HepG2 (cell line): ENCODE measurements at regions not wholly inside any gene's neighbourhood (a gene's known extent, or its start where the extent isn't known, plus 50 kb on each side); places are given as distances from the start of the nearest gene placed in this dataset.

ENCODE experiments used
- ATAC-seq: fragments of 200-7000 bp; cut with Tn5 transposase; 3 replicates; pipeline ENCODE4 v1.9.1; 2020; ENCODE audit warnings: mild to moderate bottlenecking, moderate library complexity
- BruUV-seq: library from RNA; stranded (reverse); fragments of 400-500 nt; replicated peaks from 2 replicates; lab custom pipeline; 2021; lab: Mats Ljungman, UMichigan
- CTCF ChIA-PET: fragments of 300-600 bp; formaldehyde crosslinking; extraction: SDS; loops from one replicate; lab custom pipeline; 2021; ENCODE audit warnings: low total read pairs, inconsistent platforms, low intra/inter-chr PET ratio; lab: Yijun Ruan, JAX
- POLR2A ChIA-PET: fragments of 350-600 bp; sonication (Branson Sonifier 250); formaldehyde crosslinking; loops from one replicate; lab custom pipeline; 2020; ENCODE audit warnings: antibody characterized with exemption, inconsistent platforms; lab: Yijun Ruan, JAX
- DNase-seq: peaks from one replicate; pipeline ENCODE4 v3.0.0-alpha.2; 2015; ENCODE audit warnings: low spot score
- FAIRE-seq: peaks from 3 replicates; lab custom pipeline; 2011; peaks lifted over from hg19 to GRCh38; lab: Jason Lieb, UNC
- H2AFZ ChIP-seq: one replicate; pipeline ENCODE4 v1.6.1; 2011; ENCODE audit warnings: low read length, inconsistent platforms
- H3K27ac ChIP-seq: fragments of 300-600 bp; 3 replicates; pipeline ENCODE4 v1.8.0; 2011; ENCODE audit warnings: mixed run types, mild to moderate bottlenecking, mixed read lengths, low read length, inconsistent platforms; ENCODE audit not compliant: insufficient read depth; ENCODE audit errors: extremely low read length
- H3K27me3 ChIP-seq, 2 experiments: fragments of 200-600 bp in 1 of 2; 2 replicates in 1 of 2; 3 replicates in 1 of 2; pipeline versions ENCODE4 v1.6.0 to v1.8.0; 2011; ENCODE audit warnings: low read length in 2 of 2, mild to moderate bottlenecking in 2 of 2, moderate library complexity in 2 of 2, inconsistent platforms in 1 of 2; ENCODE audit not compliant: insufficient read depth in 2 of 2, control insufficient read depth in 1 of 2
- H3K36me3 ChIP-seq, 2 experiments: fragments of 200-600 bp in 1 of 2; replicated peaks in 1 of 2; 2 replicates in 1 of 2; 3 replicates in 1 of 2; pipeline versions ENCODE4 v1.5.1 to v1.8.0; 2011; ENCODE audit warnings: low read length in 2 of 2, inconsistent platforms in 1 of 2; ENCODE audit not compliant: insufficient read depth in 2 of 2, control insufficient read depth in 1 of 2
- H3K4me1 ChIP-seq: 2 replicates; pipeline ENCODE4 v1.5.1; 2012; ENCODE audit warnings: low read length, inconsistent platforms; ENCODE audit not compliant: insufficient read depth
- H3K4me2 ChIP-seq: 2 replicates; pipeline ENCODE4 v1.6.0; 2011; ENCODE audit warnings: low read depth, low read length, inconsistent platforms
- H3K4me3 ChIP-seq, 3 experiments: fragments of 200-600 bp in 1 of 3; sonication (generic), shearing (Covaris generic) in 1 of 3; replicated peaks in 1 of 3; 2 replicates each; pipeline ENCODE4 v1.5.1; 2011 to 2016; ENCODE audit warnings: low read length in 3 of 3, inconsistent platforms in 2 of 3, low read depth in 2 of 3, mild to moderate bottlenecking in 2 of 3, control low read depth in 1 of 3, mixed read lengths in 1 of 3; ENCODE audit not compliant: insufficient read depth in 1 of 3
- H3K79me2 ChIP-seq: one replicate; pipeline ENCODE4 v1.6.1; 2011; ENCODE audit warnings: low read length, inconsistent platforms; ENCODE audit not compliant: insufficient read depth
- H3K9ac ChIP-seq: 2 replicates; pipeline ENCODE4 v1.6.0; 2011; ENCODE audit warnings: mild to moderate bottlenecking, low read depth, low read length, inconsistent platforms; ENCODE audit not compliant: insufficient read depth
- H3K9me3 ChIP-seq: 2 replicates; pipeline ENCODE4 v1.5.1; 2012; ENCODE audit warnings: mild to moderate bottlenecking, low read length
- H4K20me1 ChIP-seq: 2 replicates; pipeline ENCODE4 v1.6.0; 2011; ENCODE audit warnings: inconsistent platforms, mild to moderate bottlenecking, low read length, moderate library complexity; ENCODE audit not compliant: insufficient read depth
- ARID4A ChIP-seq: sonication (generic); formaldehyde crosslinking; IDR thresholded peaks from 2 replicates; pipeline ENCODE4 v1.5.0; 2020; ENCODE audit warnings: mild to moderate bottlenecking, missing genetic modification reagents, borderline replicate concordance
- HIVEP1 ChIP-seq: sonication (generic); formaldehyde crosslinking; IDR thresholded peaks from 2 replicates; pipeline ENCODE4 v1.4.0; 2020; ENCODE audit warnings: mild to moderate bottlenecking, missing genetic modification reagents
- PHF8 ChIP-seq: sonication (generic); formaldehyde crosslinking; IDR thresholded peaks from 2 replicates; pipeline ENCODE4 v1.5.0; 2020; ENCODE audit warnings: missing genetic modification reagents
- SOX5 ChIP-seq: IDR thresholded peaks from 2 replicates; pipeline ENCODE4 v1.6.1; 2016; ENCODE audit warnings: borderline replicate concordance
- STAG1 ChIP-seq: sonication (generic); formaldehyde crosslinking; IDR thresholded peaks from 2 replicates; pipeline ENCODE4 v1.4.0; 2020; ENCODE audit warnings: missing genetic modification reagents
- TBX3 ChIP-seq: fragments of 450-650 bp; IDR thresholded peaks from 2 replicates; pipeline ENCODE4 v1.6.1; 2017; ENCODE audit warnings: antibody characterized with exemption, mild to moderate bottlenecking, inconsistent platforms, borderline replicate concordance
- TFDP1 ChIP-seq: IDR thresholded peaks from 2 replicates; pipeline ENCODE4 v1.6.1; 2016; ENCODE audit warnings: missing compliant biosample characterization, missing genetic modification reagents, borderline replicate concordance
- YY1 ChIP-seq: IDR thresholded peaks from 2 replicates; pipeline ENCODE4 v1.6.1; 2011; ENCODE audit warnings: low read length, low read depth, moderate library complexity, mild to moderate bottlenecking; ENCODE audit not compliant: insufficient read depth, insufficient replicate concordance
- ZNF180 ChIP-seq: sonication (generic); formaldehyde crosslinking; IDR thresholded peaks from 2 replicates; pipeline ENCODE4 v1.4.0; 2020; ENCODE audit warnings: low read depth, missing genetic modification reagents, borderline replicate concordance
- ZNF691 ChIP-seq: sonication (generic); formaldehyde crosslinking; IDR thresholded peaks from 2 replicates; pipeline ENCODE4 v1.4.0; 2020; ENCODE audit warnings: missing genetic modification reagents, low read depth, mild to moderate bottlenecking, borderline replicate concordance
- ZNF703 ChIP-seq: sonication (generic); formaldehyde crosslinking; IDR thresholded peaks from 2 replicates; pipeline ENCODE4 v1.5.1; 2020; ENCODE audit warnings: missing genetic modification reagents, mild to moderate bottlenecking, moderate library complexity, borderline replicate concordance
- ZNF720 ChIP-seq: sonication (generic); formaldehyde crosslinking; IDR thresholded peaks from 2 replicates; pipeline ENCODE4 v1.4.0; 2020; ENCODE audit warnings: missing genetic modification reagents
- ZNF782 ChIP-seq: sonication (generic); formaldehyde crosslinking; IDR thresholded peaks from 2 replicates; pipeline ENCODE4 v1.4.0; 2020; ENCODE audit warnings: missing genetic modification reagents, mild to moderate bottlenecking, borderline replicate concordance
- ZSCAN31 ChIP-seq: sonication (generic); formaldehyde crosslinking; IDR thresholded peaks from 2 replicates; pipeline ENCODE4 v1.5.0; 2020; ENCODE audit warnings: low read depth, mild to moderate bottlenecking, missing genetic modification reagents
- WGBS: methylation state at CpG from one replicate; pipeline ENCODE4 v1.1.6; 2017; ENCODE audit warnings: low lambda C conversion rate; 5-methylcytosine and 5-hydroxymethylcytosine counted together
- in situ Hi-C: cut with HindIII; loops from 2 replicates; pipeline ENCODE4 v1.10.0; 2017; ENCODE audit warnings: low pct_unique_long_range_greater_than_20kb; ENCODE audit not compliant: extremely low pct_ligation_motif_present
- intact Hi-C: fragments of 100-400 bp; cut with micrococcal nuclease; formaldehyde crosslinking; loops from one replicate; pipeline ENCODE4 v1.10.0; 2022; ENCODE audit not compliant: unreplicated experiment

- H3K9ac ChIP-seq = no peak overlapping the region
- no peak overlapping the region for H3K27ac ChIP-seq
- no peaks in the 10 kb centered on the region for H4K20me1 ChIP-seq
- TF ChIP-seq TFDP1 (CRISPR knock-in tag) = no peak
- no peak for TF ChIP-seq ZNF691 (CRISPR knock-in tag)
- TF ChIP-seq YY1 = no peak
- TF ChIP-seq ZNF180 (CRISPR knock-in tag) = no peak
- no peak for TF ChIP-seq TBX3
- no peak for TF ChIP-seq ZSCAN31
- no peak overlapping the region for H3K4me3 ChIP-seq
- H3K36me3 ChIP-seq = no peaks in the 10 kb centered on the region
- 10% methylated on average over 3 of the region's 3 CpGs for WGBS
- BruUV-seq = no TSS peak
- no peaks in the 10 kb centered on the region for H3K4me1 ChIP-seq
- ChIA-PET POLR2A (no interaction called here), CTCF (no interaction called here)
- ATAC-seq (no peak), FAIRE-seq (no peak), DNase-seq (no peak)
- no peak overlapping the region for H2AFZ ChIP-seq
- H3K27me3 ChIP-seq = no peaks in the 10 kb centered on the region
- intact Hi-C loops = no loop called here
- no peaks in the 10 kb centered on the region for H3K79me2 ChIP-seq
- in situ Hi-C loops = no loop called here
- peaks cover 4% of the 10 kb centered on the region; the same call in 1 of the 2 replicates for H3K9me3 ChIP-seq
- H3K4me2 ChIP-seq = no peak overlapping the region
Measured at GRCh38 chr6:68458447-68458846, 176.6 kb upstream of the ADGRB3 start.

GRCh38 chr6:68447112-68447511 is 188.0 kb upstream of the ADGRB3 start:
- H4K20me1 ChIP-seq = no peaks in the 10 kb centered on the region
- H3K9me3 ChIP-seq = no peaks in the 10 kb centered on the region
- no peak overlapping the region for H3K9ac ChIP-seq
- H3K4me1 ChIP-seq = no peaks in the 10 kb centered on the region
- intact Hi-C loops = no loop called here
- H3K4me3 ChIP-seq = no peak overlapping the region
- no peaks in the 10 kb centered on the region for H3K36me3 ChIP-seq
- no peak overlapping the region for H2AFZ ChIP-seq
- no peaks in the 10 kb centered on the region for H3K79me2 ChIP-seq
- in situ Hi-C loops = no loop called here
- H3K4me2 ChIP-seq = no peak overlapping the region
- DNase-seq = no peak
- ChIA-PET POLR2A (no interaction called here), CTCF (no interaction called here)
- ATAC-seq = no peak
- FAIRE-seq = no peak
- BruUV-seq = no TSS peak
- no peaks in the 10 kb centered on the region for H3K27me3 ChIP-seq
- WGBS = 8% methylated on average over 4 of the region's 4 CpGs
- no peak overlapping the region for H3K27ac ChIP-seq
- no peak for TF ChIP-seq ZNF703 (CRISPR knock-in tag)
- TF ChIP-seq STAG1 = no peak
- no peak for TF ChIP-seq PHF8 (CRISPR knock-in tag)
- no peak for TF ChIP-seq ZNF720 (CRISPR knock-in tag)
- TF ChIP-seq ARID4A = no peak
- no peak for TF ChIP-seq SOX5 (CRISPR knock-in tag)
- TF ChIP-seq HIVEP1 (CRISPR knock-in tag) = no peak
- TF ChIP-seq ZNF782 = no peak
